GM18909 (cell line): ENCODE measurements at regions not wholly inside any gene's neighbourhood (a gene's known extent, or its start where the extent isn't known, plus 50 kb on each side); places are given as distances from the start of the nearest gene placed in this dataset.
"Not testable (repeated sequence)": the region's sequence is repeated elsewhere in the genome, so short reads cannot be mapped to it uniquely, and the experiment has no call there.

Experiments used
- ATAC-seq: cut with Tn5 transposase; IDR thresholded peaks from one replicate; pipeline ENCODE4 v1.9.1; 2021; ENCODE audit warnings: mild to moderate bottlenecking; ENCODE audit not compliant: unreplicated experiment, poor library complexity

- no peak for ATAC-seq
These were observed 625.5 kb downstream of the CHSY3 start for GRCh38 chr5:130529511-130530485.

- ATAC-seq, result no peak
These were observed 624.8 kb downstream of the CHSY3 start for GRCh38 chr5:130529111-130529510.

DNA sequence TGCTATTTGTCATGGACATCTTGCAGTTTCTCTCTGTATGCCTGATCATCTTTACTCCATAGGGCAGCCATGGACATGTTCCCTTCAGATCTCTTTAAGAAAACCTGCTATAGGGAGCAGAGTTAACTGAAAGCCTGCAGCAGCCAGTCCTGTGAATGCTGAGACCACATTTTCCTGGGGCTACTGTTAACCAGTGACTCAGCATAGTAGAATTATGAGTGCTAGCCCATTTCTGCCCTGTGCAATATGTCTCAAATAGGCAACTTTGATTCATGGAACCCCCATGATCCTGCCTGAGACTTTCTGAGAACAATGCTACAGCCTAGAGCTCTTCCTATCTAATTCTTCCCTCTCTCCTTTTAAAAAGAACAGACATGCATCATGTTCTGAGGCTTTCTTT, 624.2 kb downstream of the CHSY3 start:
- ATAC-seq, result no peak

DNA sequence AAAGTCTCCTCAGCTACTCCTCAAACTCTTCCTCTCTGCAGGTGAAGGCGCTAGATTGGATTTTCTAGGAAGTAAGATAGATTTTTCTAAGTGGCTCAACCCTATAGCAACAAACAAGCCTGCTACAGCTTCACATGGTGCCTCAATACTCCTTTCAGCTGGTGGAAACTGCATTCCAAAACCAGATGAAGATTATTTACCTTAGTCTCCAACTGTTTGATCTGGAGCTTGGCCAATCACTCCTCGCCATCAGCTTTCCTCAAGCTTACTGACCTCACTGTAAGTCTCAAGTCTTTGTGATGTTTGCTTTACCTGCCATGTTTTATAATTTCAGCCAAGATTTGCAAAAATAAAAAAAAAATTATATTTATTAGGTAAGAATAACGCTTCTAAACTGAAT, 622.4 kb downstream of the CHSY3 start:
- no peak for ATAC-seq

DNA sequence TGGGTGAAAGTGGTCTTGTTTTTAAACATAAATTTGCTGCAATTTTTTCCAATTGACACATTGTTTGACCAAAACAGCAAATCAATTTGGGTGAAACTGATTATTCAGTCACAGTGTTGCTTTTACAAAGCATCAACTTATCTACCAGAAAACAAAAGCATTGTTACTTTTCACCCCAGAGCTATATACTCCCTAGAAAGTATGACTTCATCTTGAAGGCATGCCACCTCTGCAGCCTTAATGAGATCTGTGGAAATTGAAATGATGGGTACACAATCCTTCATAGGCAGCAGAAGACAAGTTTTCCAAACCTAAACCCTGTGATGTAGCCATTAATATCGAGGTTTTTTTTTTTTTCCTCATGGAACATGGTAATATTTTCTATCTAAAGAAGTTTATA, 615.9 kb downstream of the CHSY3 start:
- no peak for ATAC-seq

DNA sequence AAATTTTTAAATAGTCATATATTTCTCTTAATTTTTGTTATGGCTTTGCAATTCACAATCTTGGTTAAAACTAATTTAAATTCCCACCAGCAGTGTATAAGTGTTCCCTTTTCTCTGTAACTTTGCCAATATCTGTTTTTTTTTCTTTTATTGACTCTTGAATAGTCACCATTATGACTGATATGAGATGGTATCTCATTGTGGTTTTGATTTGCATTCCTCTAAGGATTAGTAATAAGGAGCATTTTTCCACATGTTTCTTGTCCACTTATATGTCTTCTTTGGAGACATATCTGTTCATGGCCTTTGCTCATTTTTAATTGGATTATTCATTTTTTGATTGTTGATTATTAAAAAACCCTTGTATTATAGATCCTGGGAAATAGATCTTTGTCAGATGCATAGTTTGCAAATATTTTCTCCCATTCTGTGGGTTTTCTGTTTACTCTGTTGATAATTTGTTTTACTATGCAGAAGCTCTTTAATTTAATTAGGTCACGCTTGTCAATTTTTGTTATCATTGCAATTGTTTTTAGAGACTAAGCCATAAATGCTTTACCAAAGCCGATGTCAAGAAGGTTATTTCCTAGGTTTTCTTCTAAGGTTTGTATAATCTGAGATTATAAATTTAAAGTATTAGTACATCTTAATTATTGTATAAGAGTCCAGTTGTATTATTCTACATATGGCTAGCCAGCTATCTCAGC, 610.9 kb downstream of the CHSY3 start:
- no peak for ATAC-seq

GRCh38 chr5:130502702-130503101, 598.4 kb downstream of the CHSY3 start:
- ATAC-seq, result no peak

DNA sequence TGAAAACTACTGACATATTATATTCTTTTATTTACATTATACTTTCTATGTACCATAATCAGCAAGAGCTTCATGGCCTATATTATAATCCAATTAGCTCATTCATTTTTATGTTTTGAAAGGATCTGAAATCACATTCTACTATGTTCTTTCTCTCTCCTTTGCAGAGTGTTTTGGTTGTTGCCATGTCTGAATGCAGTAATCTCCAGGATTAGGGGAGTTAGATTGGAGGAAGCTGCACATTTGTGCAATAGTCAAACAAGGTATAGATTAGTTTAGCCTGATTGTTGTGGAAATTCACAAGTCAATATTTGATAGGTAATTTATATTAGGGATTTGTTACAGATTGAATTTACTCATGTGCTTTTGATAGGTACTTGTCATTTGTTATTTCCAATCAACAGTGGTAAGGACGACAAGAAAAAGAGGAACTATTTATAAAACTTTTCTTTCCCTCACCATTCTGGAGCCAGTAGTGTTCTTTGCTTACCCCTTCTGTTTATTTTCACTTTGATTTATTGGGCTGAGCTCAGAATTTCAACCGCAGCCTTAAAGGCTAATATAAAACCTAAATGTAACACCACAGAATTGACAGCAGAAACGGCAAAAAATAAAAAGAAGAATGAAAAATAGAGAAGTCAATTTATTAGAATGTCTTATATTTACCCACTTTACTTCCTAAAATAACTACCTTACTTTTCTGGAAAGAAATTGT, 597.0 kb downstream of the CHSY3 start:
- no peak for ATAC-seq

- not testable (repeated sequence) for ATAC-seq
These were observed 596.2 kb downstream of the CHSY3 start for GRCh38 chr5:130500495-130500894.

DNA sequence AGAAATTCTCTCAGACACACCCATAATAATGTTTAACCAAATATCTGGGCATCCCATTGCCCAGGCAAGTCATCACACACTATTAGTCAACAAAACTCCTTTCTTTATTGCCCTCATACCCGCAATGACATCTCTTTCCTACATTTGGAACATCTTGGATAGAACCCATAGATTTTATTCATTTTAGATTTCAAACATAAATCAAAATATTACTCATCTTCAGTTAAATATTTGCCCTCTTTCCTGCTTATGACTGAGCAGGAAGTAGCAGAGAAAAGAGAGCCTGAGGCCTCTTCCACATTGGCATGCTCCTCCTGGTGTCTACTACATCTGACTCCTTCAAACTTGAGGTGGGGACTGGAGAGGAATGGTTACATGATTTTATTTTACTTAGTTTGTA, 592.0 kb downstream of the CHSY3 start:
- ATAC-seq, result no peak

DNA sequence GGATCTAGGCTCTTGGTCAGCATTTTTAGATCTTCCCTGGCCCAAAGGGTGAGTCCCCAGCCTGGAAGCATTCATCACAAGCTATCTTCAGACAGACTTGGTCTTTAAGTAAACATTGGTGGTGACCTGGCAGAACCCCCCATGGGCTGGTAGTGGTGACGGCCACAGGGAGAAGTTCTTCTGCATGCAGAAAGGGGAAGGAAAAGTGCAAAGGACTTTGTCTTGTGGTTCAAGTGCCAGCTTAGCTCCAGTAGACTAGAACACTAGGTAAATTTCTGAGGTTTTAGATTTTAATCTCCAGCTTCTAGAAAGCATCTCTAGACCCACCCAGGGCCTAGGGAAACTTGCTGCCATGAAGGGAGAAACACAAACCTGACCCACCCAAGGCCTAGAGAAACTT, 584.0 kb downstream of the CHSY3 start:
- no peak for ATAC-seq

GRCh38 chr5:130479045-130479804, 575.0 kb downstream of the CHSY3 start:
- no peak for ATAC-seq

GRCh38 chr5:130476325-130476724, 572.1 kb downstream of the CHSY3 start:
- ATAC-seq, result no peak

DNA sequence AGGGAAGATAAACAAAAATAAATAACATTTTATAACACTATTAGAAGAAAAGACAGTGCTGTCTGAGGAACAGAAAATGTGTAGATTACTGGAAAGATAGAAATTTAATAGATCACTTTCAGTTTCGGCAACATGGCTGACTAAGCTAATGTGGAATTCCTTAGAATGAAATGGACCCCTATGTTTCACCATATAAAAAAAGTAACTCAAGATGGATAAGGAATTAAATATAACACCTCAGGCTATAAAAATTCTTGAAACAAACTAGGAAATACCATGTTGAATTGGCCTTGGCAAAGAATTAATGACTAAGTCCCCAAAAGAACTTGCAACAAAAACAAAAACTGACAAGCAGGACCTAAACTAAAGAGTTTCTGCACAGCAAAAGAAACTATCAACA, 558.3 kb downstream of the CHSY3 start:
- no peak for ATAC-seq

DNA sequence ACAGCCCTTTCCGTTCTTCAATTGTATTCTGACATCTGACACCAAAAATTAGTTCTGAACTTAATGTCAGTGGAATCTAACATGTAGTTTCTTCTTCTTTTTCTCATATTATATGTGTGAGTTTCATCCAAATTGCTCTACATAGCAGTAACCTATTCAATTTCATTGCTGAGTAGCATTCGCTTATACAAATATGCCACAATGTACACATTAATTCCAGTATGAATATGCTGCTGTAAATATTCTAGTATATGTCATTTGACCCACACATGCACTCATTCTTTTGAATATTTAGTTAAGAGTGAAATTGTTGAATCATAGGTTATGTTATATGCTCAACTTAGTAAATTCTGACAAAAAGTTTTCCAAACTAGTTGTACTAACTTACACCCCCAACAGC, 550.9 kb downstream of the CHSY3 start:
- no peak for ATAC-seq

- ATAC-seq, result no peak
These were observed 548.5 kb downstream of the CHSY3 start for GRCh38 chr5:130452744-130453143.

DNA sequence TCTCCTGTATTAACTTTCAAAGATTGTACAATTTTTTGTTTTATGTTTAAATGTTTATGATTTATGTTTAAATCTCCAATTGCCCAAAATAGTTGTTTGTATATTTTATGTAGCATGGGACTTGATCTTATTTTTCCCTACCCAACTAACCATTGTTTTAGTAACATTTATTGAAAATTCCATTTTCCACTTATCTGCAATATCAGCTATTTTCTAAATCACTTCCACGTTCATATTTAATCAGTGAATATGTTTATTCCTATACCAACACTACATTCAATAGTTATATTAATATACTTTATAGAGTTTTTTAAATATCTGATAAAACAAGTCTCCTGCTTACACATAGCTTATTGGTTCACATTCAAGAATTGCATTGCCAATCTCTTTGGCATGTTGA, 532.2 kb downstream of the CHSY3 start:
- ATAC-seq, result no peak

GRCh38 chr5:130427222-130427955, 523.1 kb downstream of the CHSY3 start:
- no peak for ATAC-seq

DNA sequence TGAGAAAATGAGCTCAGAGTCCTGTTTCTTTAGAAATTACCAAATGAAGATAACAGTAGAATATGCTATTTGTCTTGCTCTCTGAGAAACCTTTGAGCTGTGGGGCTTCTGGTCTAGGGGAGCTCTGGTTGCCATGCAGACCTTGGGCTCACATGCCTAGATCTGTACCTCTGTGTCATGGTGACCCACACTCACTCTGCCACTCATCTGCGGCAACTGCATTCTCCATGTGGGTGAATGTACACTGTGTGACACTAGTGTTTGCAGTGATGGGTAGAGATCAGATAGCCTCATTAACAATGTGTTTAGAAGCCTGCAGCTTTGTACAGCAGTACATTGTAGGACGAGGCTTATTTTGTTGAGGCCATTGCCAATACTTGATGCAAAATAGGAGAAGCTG, 521.2 kb downstream of the CHSY3 start:
- ATAC-seq, result no peak

- no peak for ATAC-seq
These were observed 520.1 kb downstream of the CHSY3 start for GRCh38 chr5:130424341-130424740.
